ENCODE measurements at regions not wholly inside any gene's neighbourhood (a gene's known extent, or its start where the extent isn't known, plus 50 kb on each side); places are given as distances from the start of the nearest gene placed in this dataset.
"Not testable (repeated sequence)": the region's sequence is repeated elsewhere in the genome, so short reads cannot be mapped to it uniquely, and the experiment has no call there.

DNA sequence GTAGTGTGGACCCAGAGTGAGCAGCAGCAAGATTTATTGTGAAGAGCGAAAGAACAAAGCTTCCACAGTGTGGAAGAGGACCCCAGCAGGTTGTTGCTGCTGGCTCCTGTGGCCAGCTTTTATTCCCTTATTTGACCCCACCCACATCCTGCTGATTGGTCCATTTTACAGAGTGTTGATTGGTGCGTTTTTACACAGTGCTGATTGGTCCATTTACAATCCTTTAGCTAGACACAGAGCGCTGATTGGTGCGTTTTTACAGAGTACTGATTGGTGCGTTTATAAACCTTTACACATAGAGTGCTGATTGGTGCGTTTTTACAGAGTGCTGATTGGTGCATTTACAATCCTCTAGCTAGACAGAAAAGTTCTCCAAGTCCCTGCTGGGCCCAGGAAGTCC, 109.5 kb upstream of the CHD6 start:
- not testable (repeated sequence) for TF ChIP-seq POLR2A, CTCF (IDR thresholded peaks at IDR 0.05)

All from uterus (tissue), 2 donors.